NT2/D1 (cell line): ENCODE measurements at regions not wholly inside any gene's neighbourhood (a gene's known extent, or its start where the extent isn't known, plus 50 kb on each side); places are given as distances from the start of the nearest gene placed in this dataset.

Source experiments
- SUZ12 ChIP-seq: IDR thresholded peaks from 2 replicates; pipeline ENCODE4 v1.6.1; 2011; ENCODE audit not compliant: insufficient read length, insufficient read depth; ENCODE audit errors: extremely low read depth
- YY1 ChIP-seq: IDR thresholded peaks from 2 replicates; pipeline ENCODE4 v1.6.1; 2011; ENCODE audit not compliant: insufficient read length, insufficient read depth
- ZNF274 ChIP-seq: IDR thresholded peaks from 2 replicates; pipeline ENCODE4 v1.6.1; 2011; ENCODE audit warnings: mild to moderate bottlenecking, low read depth, low read length

DNA sequence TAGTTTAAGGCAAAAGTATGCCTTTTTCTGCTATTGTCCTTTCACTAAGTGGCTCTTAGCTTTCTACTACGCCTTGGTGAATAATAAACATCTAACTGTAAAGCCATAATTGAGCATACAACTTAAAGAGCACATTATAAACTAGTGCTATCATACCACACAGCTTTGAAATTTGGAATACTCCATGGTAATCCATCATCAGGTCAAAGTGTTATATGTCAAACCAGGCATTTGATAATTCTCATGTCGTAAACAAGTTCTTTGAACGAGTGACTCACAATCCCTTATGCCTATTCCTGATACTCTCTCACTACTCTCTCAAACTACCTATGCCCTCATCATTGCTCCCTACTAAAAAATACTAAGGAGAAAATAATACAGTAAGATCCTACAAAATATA is 60.3 kb upstream of the FMN2 start:
- TF ChIP-seq YY1 (no peak), SUZ12 (no peak), ZNF274 (no peak)
